Right ventricle myocardium inferior (tissue), 1 donor: ENCODE measurements at regions not wholly inside any gene's neighbourhood (a gene's known extent, or its start where the extent isn't known, plus 50 kb on each side); places are given as distances from the start of the nearest gene placed in this dataset.

Experiments
- ATAC-seq: fragments of 200-7000 bp; cut with Tn5 transposase; one replicate; pipeline ENCODE4 v1.9.1; 2020; ENCODE audit warnings: mild to moderate bottlenecking, moderate library complexity
- DNase-seq: peaks from one replicate; pipeline ENCODE4 v3.0.0; 2021; ENCODE audit errors: missing footprints
- intact Hi-C: fragments of 100-400 bp; cut with DNase I; formaldehyde crosslinking; loops from one replicate; pipeline ENCODE4 v1.11.0; 2022
- donor health status: DM: no; HTN: yes; CAD: no; lungs with severe emphysema.

DNA sequence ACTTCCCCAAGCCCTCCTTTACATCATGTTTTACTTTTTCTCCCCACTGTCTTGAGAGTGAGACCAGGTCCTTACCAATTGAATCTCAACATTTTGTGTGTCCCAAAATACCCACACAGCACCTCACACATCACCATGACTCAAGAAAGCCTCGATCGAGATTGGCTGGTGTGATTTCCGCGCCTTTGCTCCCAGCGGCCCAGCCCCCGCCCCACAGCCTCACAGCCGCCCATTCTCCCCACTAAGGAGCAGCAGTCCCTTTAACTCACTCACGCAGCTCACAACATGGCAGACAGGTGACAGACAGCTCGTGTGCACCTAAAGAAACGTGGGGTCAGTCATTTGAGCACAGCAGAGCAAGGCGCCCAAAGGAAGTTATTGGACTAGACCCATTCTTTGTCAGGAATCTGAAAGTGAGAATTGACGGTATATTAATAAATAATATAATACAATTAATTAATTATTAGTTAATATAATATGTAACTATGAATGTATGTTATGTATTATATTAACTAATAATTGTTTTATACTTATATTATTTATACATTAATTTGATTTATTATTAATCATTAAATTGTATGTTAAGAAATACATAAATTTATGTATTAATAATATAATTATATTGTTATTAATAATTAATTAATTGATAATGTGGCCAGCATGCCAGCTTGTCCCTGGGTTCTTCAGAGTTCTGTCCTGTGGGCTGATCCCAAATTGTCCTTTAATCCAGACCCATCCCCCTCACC lies 204.9 kb upstream of the RNF32 start:
- ATAC-seq (no peak), DNase-seq (no peak)
- intact Hi-C loops: no loop called here

GRCh38 chr7:156434706-156435105 lies 205.9 kb upstream of the RNF32 start:
- no peak for ATAC-seq
- DNase-seq: no peak
- intact Hi-C loops: no loop called here

GRCh38 chr7:156432018-156432417 lies 208.6 kb upstream of the RNF32 start:
- ATAC-seq (no peak), DNase-seq (no peak)
- intact Hi-C loops: no loop called here

GRCh38 chr7:156430109-156430508 lies 210.5 kb upstream of the RNF32 start:
- ATAC-seq (no peak), DNase-seq (no peak)
- intact Hi-C loops: no loop called here

DNA sequence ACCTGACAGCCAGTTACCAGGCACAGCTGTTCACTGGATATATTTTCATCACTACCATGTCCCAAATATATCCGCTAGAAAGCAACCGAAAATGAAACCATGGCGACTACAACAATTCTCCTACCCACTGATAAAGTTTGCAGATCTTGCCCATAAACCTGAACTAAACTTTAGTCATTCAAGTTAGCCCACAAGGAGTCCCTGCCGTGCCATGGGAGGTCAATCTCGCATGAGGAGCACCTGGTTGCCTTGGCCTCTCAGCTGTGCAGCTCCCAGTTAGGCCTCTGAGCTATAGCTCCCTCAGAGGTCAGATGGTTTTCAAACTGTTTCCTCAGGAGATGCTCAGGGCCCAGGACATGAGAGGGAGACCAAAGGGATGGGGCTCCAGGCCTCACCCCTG lies 211.1 kb upstream of the RNF32 start:
- intact Hi-C loops: no loop called here
- DNase-seq (no peak), ATAC-seq (no peak)

GRCh38 chr7:156423876-156424275 lies 216.7 kb upstream of the RNF32 start:
- DNase-seq (no peak), ATAC-seq (no peak)
- intact Hi-C loops: no loop called here

DNA sequence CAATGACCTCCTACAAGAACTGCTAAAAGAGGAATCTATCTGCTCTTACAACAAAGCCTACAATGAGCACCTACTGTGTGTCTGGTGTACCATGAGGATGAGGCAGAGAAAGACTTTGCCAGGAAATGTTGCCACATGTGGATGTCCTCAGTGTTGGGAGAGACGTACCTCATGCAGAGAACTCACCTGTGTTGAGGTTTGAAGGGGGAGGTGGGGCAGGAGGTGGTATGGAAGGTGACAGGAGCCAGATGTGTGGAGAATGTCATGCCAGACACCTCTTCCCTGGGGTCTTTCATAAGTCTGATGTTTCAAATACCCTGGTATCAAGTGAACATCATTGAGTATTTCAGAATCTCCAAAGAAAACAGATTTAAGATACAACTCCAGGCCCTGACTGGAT lies 220.1 kb upstream of the RNF32 start:
- ATAC-seq: no peak
- intact Hi-C loops: no loop called here
- no peak for DNase-seq

DNA sequence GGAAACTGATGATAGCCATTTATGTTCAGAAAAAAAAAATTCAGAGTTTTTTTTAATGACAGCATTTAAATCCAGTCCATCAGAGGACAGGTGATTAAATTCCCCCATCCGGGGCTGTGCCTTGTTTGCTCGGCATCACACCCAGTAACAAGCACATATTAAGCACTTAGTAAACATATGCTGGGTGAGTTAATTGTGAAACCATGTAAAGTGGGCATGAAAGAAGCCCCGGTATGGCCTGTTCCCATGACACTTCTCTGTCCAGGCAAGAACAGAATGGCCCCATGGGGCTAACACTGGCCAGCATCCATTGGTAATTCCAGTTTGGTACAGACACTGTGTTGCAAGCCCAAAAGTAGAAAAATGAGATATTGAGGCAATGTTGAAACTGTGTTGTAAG lies 220.8 kb upstream of the RNF32 start:
- no peak for DNase-seq
- intact Hi-C loops: no loop called here
- no peak for ATAC-seq

DNA sequence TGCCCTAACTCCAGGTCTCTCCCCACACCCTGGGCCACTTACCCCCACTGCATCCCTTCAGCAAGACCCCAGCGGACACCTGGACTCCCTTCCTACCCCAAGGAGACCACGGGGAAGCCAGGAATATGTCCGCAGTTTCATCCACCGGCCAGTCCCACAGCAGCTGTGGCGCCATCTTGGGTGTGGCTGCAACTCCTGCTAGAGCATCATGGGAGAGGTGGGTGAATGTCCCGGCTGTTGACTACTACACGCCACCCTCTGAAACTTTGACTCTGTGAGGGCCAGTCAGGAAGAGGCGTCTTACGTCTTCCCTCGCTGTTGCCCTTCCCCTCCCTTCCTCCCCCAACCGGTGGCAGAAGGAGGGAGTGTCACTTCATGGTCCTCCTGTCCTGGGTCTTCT lies 238.3 kb upstream of the RNF32 start:
- DNase-seq (no peak), ATAC-seq (no peak)
- intact Hi-C loops: no loop called here

DNA sequence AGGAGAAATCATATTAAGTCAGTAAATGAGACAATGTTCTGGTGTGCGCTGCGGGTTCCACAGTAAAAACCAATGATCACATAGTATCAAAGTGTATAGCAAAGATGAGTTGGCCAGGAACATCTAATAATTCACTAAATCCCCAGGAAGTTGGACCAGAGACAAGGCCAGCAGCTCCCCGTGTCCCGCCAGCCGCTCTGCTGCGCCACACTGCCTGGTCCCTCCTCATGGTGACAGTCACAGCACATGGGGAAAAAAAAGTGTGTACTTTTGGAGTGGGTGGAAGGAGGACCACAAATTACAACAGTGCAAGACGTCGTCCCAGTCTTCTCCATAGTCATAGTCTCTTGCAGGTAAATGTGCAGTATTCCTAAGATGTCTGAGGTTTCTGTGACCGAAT lies 239.0 kb upstream of the RNF32 start:
- ATAC-seq (no peak), DNase-seq (no peak)
- intact Hi-C loops: no loop called here

GRCh38 chr7:156400046-156400445 lies 240.5 kb upstream of the RNF32 start:
- intact Hi-C loops: no loop called here
- ATAC-seq (no peak), DNase-seq (no peak)

GRCh38 chr7:156397249-156397648 lies 243.3 kb upstream of the RNF32 start:
- ATAC-seq (no peak), DNase-seq (no peak)
- intact Hi-C loops: no loop called here

GRCh38 chr7:156389116-156389692 lies 251.4 kb upstream of the RNF32 start:
- DNase-seq (no peak), ATAC-seq (no peak)
- intact Hi-C loops: no loop called here

DNA sequence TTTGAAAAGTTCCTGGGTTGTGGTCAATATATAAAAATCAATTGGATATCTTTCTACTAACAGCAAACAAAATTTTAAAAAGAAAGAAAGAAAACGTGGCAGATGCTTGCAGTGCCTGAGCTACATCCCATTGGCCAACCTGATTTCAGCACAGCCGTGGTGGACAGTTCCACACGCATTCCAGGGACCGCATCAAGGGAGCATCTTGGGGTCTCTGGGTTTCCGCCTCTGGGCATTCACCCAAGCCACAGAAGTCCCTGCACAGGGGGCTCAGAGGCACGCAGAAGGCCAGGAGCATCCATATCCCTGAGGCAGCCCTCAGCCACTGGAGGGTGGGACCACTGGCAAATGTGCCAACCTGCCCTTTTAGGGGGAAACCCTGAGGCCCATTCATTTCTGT lies 254.5 kb upstream of the RNF32 start:
- intact Hi-C loops: no loop called here
- DNase-seq: no peak
- no peak for ATAC-seq

- intact Hi-C loops: no loop called here
- ATAC-seq (no peak), DNase-seq (no peak)
These were observed 255.9 kb upstream of the RNF32 start for GRCh38 chr7:156384706-156385105.

DNA sequence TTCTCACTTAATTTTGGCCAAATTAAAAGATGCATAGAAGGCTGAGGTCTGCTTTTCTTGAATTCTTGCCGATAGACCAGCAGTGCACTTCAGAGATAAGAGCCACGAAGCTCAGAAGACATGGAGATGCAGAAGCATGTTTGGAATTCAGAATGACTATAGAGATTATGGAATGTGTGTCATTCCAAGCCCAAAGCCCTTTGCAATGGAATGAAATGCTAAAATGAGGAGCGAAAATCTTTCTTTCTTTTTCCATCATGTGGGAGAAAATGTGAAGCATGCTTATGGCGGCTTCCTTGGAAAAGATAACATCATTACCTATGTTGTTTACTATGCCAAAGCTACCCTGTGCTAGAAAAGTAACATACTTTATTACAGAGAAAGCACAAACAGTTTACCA lies 257.0 kb upstream of the RNF32 start:
- no peak for ATAC-seq
- DNase-seq: no peak
- intact Hi-C loops: no loop called here

DNA sequence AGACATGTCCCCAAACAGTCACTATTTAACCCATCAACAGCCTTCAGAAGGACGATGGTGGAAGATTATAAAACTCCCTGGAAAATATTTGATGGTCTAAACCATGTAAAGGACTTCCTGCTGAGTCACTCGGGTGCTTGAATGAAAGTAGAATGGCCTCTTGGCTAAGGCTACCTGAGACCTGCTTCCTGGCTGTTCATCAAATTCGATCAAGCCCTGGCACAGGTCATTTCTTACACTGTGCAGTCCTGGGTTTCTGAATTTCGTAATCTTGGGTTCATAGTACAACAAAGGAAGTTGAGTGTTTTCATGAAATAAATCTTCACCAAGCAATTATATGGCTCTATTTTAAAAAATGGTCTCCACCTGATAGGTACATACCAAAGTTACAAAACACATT lies 260.3 kb upstream of the RNF32 start:
- intact Hi-C loops: no loop called here
- DNase-seq (no peak), ATAC-seq (no peak)

DNA sequence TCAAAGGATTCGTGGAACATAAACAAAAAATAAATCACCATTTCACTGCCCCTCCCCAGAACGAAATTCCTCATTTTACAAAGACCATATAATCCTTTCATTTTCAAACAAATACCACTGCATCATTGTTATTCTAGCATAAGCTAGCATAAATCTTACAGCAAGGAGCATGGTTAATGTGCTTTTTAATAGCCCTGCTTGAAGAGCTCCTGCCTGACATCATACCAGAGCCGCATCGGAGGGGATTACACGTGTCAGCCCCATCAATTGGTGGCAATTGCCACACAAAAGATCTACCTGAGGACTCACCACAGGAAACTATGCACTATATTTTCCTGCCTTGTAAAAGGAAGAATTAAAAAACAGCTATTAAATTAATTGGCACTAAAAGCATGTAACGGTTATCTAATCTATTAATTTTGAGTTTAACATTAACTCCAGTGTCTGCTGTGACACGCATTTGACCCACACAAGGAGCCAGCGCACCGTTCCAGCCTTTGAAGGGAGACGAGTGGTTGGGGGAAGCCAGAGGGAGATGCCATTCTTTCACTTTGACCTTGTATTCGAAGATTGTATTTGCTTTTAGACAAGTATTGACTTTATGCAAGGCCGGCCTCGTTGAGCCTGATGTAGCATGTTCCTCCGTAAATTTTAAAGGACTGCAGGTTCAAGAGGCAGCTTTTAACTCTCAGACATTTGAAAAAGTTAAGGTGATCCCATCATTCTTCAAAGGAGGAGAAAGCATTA lies 261.1 kb upstream of the RNF32 start:
- DNase-seq: no peak
- intact Hi-C loops: no loop called here
- ATAC-seq: no peak

DNA sequence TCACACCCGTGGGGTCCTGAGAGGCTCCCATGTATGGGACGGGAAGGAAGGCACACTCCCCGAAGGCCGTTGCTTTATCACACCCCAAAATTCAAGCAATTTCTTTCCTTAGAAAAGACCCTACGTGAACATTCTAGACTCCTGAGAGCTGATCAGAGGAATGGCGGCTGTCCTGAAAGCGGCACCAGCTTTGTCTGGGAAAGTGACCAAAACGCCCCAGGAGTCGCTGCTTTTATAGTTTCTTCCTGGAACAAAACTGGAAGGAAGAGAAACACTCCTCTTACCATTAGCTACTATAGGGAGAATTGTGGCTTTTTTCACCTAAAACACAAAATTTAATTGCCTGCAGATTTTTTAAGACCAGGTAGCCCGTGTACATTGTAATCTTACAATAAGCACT lies 261.8 kb upstream of the RNF32 start:
- ATAC-seq: no peak
- intact Hi-C loops: no loop called here

GRCh38 chr7:156376317-156376716 lies 264.3 kb upstream of the RNF32 start:
- no peak for ATAC-seq
- intact Hi-C loops: no loop called here

More for the DNA sequence above, 261.8 kb upstream of the RNF32 start:
- no peak for DNase-seq

More at GRCh38 chr7:156376317-156376716, 264.3 kb upstream of the RNF32 start:
- DNase-seq: no peak
